Neuronal stem cell (in vitro differentiated cells): ENCODE measurements at regions not wholly inside any gene's neighbourhood (a gene's known extent, or its start where the extent isn't known, plus 50 kb on each side); places are given as distances from the start of the nearest gene placed in this dataset.

Source experiments
- DNase-seq: peaks from one replicate; pipeline ENCODE4 v3.0.0-alpha.2; 2013; ENCODE audit warnings: low spot score
- H2AFZ ChIP-seq: one replicate; pipeline ENCODE4 v1.6.1; 2013; ENCODE audit warnings: mild to moderate bottlenecking, low read length, inconsistent platforms
- H2AK5ac ChIP-seq: 2 replicates; pipeline ENCODE4 v1.6.1; 2013; ENCODE audit warnings: low read depth, mild to moderate bottlenecking, inconsistent platforms, low read length, moderate library complexity, mixed read lengths
- H2BK120ac ChIP-seq: 2 replicates; pipeline ENCODE4 v1.6.1; 2013; ENCODE audit warnings: low read depth, mild to moderate bottlenecking, inconsistent platforms, low read length, moderate library complexity, mixed read lengths
- H2BK12ac ChIP-seq: one replicate; pipeline ENCODE4 v1.6.1; 2013; ENCODE audit warnings: low read length, inconsistent platforms
- H2BK15ac ChIP-seq: 2 replicates; pipeline ENCODE4 v1.6.1; 2013; ENCODE audit warnings: mild to moderate bottlenecking, low read length, inconsistent platforms, mixed read lengths
- H2BK5ac ChIP-seq: one replicate; pipeline ENCODE4 v1.6.1; 2013; ENCODE audit warnings: inconsistent platforms, mild to moderate bottlenecking, low read length, moderate library complexity
- H3K14ac ChIP-seq: one replicate; pipeline ENCODE4 v1.6.1; 2013; ENCODE audit warnings: low read length, inconsistent platforms
- H3K18ac ChIP-seq: 2 replicates; pipeline ENCODE4 v1.6.1; 2013; ENCODE audit warnings: low read length, inconsistent platforms
- H3K23ac ChIP-seq: 2 replicates; pipeline ENCODE4 v1.6.1; 2013; ENCODE audit warnings: low read depth, mild to moderate bottlenecking, mixed read lengths, low read length, inconsistent platforms; ENCODE audit not compliant: poor library complexity
- H3K27ac ChIP-seq: replicated peaks from 3 replicates; pipeline ENCODE4 v1.5.1; 2013; ENCODE audit warnings: low read length, inconsistent platforms
- H3K27me3 ChIP-seq, 3 experiments: 2 replicates each; pipeline ENCODE4 v1.6.1; 2013; ENCODE audit warnings: low read length in 3 of 3, mild to moderate bottlenecking in 2 of 3, inconsistent platforms in 1 of 3, low read depth in 1 of 3, mixed read lengths in 1 of 3, moderate library complexity in 1 of 3; ENCODE audit not compliant: control insufficient read depth in 3 of 3, insufficient read depth in 3 of 3
- H3K36me3 ChIP-seq, 2 donors: replicated peaks in 1 of 2; 2 replicates each; pipeline ENCODE4 v1.6.1; 2013; ENCODE audit warnings: low read length in 2 of 2; ENCODE audit not compliant: control insufficient read depth in 2 of 2, insufficient read depth in 2 of 2
- H3K4ac ChIP-seq: 2 replicates; pipeline ENCODE4 v1.6.1; 2013; ENCODE audit warnings: inconsistent platforms, mild to moderate bottlenecking, low read length, moderate library complexity
- H3K4me1 ChIP-seq, 2 donors: 1 replicate in 1 of 2; 2 replicates in 1 of 2; pipeline ENCODE4 v1.6.1; 2013; ENCODE audit warnings: low read length in 2 of 2, low read depth in 1 of 2; ENCODE audit not compliant: control insufficient read depth in 2 of 2, insufficient read depth in 1 of 2
- H3K4me2 ChIP-seq: one replicate; pipeline ENCODE4 v1.6.1; 2013; ENCODE audit warnings: mild to moderate bottlenecking, low read length, inconsistent platforms; ENCODE audit not compliant: insufficient read depth, poor library complexity, severe bottlenecking
- H3K4me3 ChIP-seq, 2 donors: 2 replicates each; pipeline ENCODE4 v1.5.1; 2013; ENCODE audit warnings: low read length in 2 of 2, mild to moderate bottlenecking in 2 of 2, inconsistent platforms in 1 of 2, moderate library complexity in 1 of 2
- H3K79me1 ChIP-seq: one replicate; pipeline ENCODE4 v1.6.1; 2013; ENCODE audit warnings: low read depth, mild to moderate bottlenecking, inconsistent platforms, low read length, moderate library complexity
- H3K9ac ChIP-seq: one replicate; pipeline ENCODE4 v1.6.1; 2013; ENCODE audit warnings: mild to moderate bottlenecking, low read depth, low read length, inconsistent platforms; ENCODE audit not compliant: poor library complexity
- H3K9me3 ChIP-seq, 2 donors: replicated peaks in 1 of 2; 2 replicates each; pipeline versions ENCODE3 to v1.6.1; 2013; ENCODE audit warnings: low read length in 2 of 2, mild to moderate bottlenecking in 2 of 2, inconsistent platforms in 1 of 2, low read depth in 1 of 2, mixed read lengths in 1 of 2, moderate library complexity in 1 of 2; ENCODE audit not compliant: control insufficient read depth in 2 of 2, insufficient read depth in 1 of 2
- H4K8ac ChIP-seq: one replicate; pipeline ENCODE4 v1.6.1; 2013; ENCODE audit warnings: low read depth, mild to moderate bottlenecking, inconsistent platforms, low read length, moderate library complexity
- H4K91ac ChIP-seq: one replicate; pipeline ENCODE4 v1.6.1; 2013; ENCODE audit warnings: low read length, low read depth, mild to moderate bottlenecking, inconsistent platforms; ENCODE audit not compliant: poor library complexity
- WGBS, 2 donors: extraction: QIAGEN DNeasy Blood & Tissue Kit; methylation state at CpG; one replicate each; pipeline ENCODE4 v1.1.7; 2013; ENCODE audit warnings: missing lambda C conversion rate in 2 of 2, mixed read lengths in 1 of 2; ENCODE audit not compliant: insufficient read length in 2 of 2, insufficient replicate concordance in 1 of 2; ENCODE audit errors: extremely low coverage in 2 of 2; 5-methylcytosine and 5-hydroxymethylcytosine counted together

DNA sequence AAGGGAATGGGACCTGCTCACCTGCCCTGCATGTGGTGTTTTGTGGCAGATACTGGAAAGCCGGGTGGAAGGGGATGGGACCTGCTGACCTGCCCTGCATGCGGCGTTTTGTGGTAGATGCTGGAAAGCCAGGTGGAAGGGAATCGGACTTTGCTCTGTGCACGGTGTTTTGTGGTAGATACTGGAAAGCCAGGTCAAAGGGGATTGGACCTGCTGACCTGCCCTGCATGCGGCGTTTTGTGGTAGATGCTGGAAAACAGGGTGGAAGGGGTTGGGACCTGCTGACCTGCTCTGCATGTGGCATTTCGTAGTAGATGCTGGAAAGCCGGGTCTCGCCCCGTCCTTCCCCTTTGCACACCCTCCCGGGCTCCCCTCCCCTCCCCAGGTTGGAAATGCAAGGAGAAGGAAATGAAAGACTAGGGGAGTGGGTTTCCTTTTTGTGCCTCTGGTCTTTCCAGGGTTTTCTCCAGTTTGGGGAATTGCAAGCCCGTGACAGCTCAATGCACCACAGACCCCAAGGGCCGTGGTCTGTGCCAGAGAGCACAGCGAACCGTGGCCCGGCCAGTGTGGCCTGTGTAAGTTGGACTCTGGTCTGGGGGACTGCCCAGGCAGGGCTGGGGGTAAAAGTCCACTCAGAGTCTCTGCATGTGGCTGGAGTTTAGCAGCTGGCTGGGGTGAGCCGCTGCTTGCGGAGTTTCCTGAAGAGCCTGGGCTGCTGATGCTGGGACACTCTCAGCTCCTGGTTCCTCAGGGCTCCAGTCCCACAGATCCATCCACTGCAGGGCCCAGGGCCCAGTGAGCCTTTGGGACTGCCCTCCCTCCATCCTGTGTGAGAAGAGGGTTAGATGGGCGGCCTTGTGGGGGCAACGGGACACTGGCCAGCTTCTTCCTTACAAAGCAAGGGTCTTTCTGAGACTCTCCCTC lies 105.5 kb downstream of the CRYAA start:
- Histone ChIP-seq H3K79me1 (no peaks in the 10 kb centered on the region), H2AK5ac (peak overlapping the region; percentile 76), H3K36me3 (no peaks in the 10 kb centered on the region), H3K4ac (no peak overlapping the region), H3K9ac (peak overlapping the region; percentile 6), H3K14ac (no peak overlapping the region), H2AFZ (no peak overlapping the region), H2BK12ac (no peak overlapping the region), H4K8ac (no peak overlapping the region), H2BK120ac (no peak overlapping the region), H3K4me2 (no peak overlapping the region), H3K23ac (no peak overlapping the region), H2BK5ac (no peak overlapping the region), H3K27me3 (peaks cover 0 to 29% (median 2%) of the 10 kb centered on the region in 3 experiments), H4K91ac (no peak overlapping the region), H3K9me3 (no peaks in the 10 kb centered on the region), H3K18ac (no peak overlapping the region), H3K4me1 (peaks cover 5 to 24% of the 10 kb centered on the region in 2 donors), H3K27ac (no peak overlapping the region), H2BK15ac (no peak overlapping the region), H3K4me3 (no peak overlapping the region)
- WGBS, 2 donors = no CpG with 5 or more reads among the region's 21 CpGs
- no peak for DNase-seq

DNA sequence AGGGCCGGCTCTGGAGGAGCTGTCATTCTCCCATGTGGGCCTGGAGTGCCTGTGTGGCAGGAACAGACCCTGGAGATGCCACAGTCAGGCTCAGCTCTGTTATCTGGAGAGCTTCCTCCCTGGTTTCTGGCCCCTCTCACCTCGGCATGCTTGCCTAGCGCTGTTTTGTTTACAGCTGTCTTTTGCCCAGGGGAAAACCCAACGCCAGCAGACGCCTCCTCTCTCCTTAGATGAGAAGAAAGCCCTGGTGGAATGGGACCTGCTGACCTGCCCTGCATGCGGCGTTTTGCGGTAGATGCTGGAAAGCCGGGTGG lies 104.9 kb downstream of the CRYAA start:
- Histone ChIP-seq H3K14ac (no peak overlapping the region), H2BK120ac (no peak overlapping the region), H3K18ac (peak overlapping the region; percentile 58), H4K8ac (no peak overlapping the region), H3K4me2 (no peak overlapping the region), H3K4me3 (no peak overlapping the region), H3K9me3 (no peaks in the 10 kb centered on the region), H2BK5ac (no peak overlapping the region), H4K91ac (no peak overlapping the region), H2BK15ac (peak overlapping the region; percentile 13), H3K9ac (no peak overlapping the region), H3K23ac (no peak overlapping the region), H3K27ac (no peak overlapping the region), H2AFZ (no peak overlapping the region), H3K27me3 (peaks cover 0 to 29% (median 2%) of the 10 kb centered on the region in 3 experiments), H2AK5ac (peak overlapping the region; percentile 44), H3K4ac (no peak overlapping the region), H2BK12ac (no peak overlapping the region), H3K4me1 (peaks cover 5 to 21% of the 10 kb centered on the region in 2 donors), H3K79me1 (no peaks in the 10 kb centered on the region), H3K36me3 (no peaks in the 10 kb centered on the region)
- WGBS, 2 donors = no CpG with 5 or more reads among the region's 9 CpGs
- no peak for DNase-seq

DNA sequence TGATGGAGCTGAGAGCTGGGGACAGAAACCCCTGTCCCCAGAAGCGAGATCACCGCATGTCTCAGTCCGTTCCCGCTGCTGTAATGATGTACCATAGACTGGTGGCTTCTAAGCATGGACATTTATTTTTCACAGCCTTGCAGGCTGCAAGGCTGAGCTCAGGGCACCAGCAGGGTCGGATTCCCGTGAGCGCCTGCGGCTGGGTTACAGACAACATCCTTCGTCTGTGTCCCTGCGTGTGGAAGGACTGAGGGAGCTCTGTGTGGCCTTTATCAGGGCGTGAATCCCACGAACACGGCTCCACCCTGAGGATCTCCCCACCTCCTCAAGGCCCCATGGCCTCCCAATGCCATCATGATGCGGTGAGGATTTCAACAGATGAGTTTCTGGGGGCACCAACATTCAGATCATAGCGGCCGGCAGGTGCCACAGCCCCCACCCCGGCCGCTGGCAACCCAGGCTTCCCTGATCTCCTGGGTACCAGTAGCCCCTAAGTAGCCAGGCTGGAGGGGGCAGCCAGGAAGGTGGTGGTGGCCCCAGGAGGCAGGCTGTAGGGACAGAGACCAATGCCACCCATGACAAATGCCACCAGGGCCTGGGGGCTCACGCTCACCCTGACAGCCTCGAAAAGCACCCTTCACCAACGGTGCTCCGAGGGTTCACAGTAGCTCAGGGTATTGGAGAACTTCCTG lies 104.4 kb downstream of the CRYAA start:
- Histone ChIP-seq H3K27me3 (peaks cover 0 to 29% (median 2%) of the 10 kb centered on the region in 3 experiments), H3K4ac (no peak overlapping the region), H3K4me2 (no peak overlapping the region), H3K18ac (peak overlapping the region; percentile 58), H3K9ac (no peak overlapping the region), H2BK120ac (no peak overlapping the region), H3K27ac (no peak overlapping the region), H3K79me1 (no peaks in the 10 kb centered on the region), H3K36me3 (no peaks in the 10 kb centered on the region), H4K91ac (no peak overlapping the region), H3K23ac (no peak overlapping the region), H3K9me3 (no peaks in the 10 kb centered on the region), H3K4me3 (no peak overlapping the region), H2BK12ac (no peak overlapping the region), H4K8ac (no peak overlapping the region), H2AFZ (no peak overlapping the region), H2BK5ac (no peak overlapping the region), H3K14ac (no peak overlapping the region), H3K4me1 (peaks cover 5 to 16% of the 10 kb centered on the region in 2 donors), H2BK15ac (peak overlapping the region; percentile 13), H2AK5ac (peak overlapping the region; percentile 44)
- WGBS, 2 donors = no CpG with 5 or more reads among the region's 22 CpGs
- no peak for DNase-seq

DNA sequence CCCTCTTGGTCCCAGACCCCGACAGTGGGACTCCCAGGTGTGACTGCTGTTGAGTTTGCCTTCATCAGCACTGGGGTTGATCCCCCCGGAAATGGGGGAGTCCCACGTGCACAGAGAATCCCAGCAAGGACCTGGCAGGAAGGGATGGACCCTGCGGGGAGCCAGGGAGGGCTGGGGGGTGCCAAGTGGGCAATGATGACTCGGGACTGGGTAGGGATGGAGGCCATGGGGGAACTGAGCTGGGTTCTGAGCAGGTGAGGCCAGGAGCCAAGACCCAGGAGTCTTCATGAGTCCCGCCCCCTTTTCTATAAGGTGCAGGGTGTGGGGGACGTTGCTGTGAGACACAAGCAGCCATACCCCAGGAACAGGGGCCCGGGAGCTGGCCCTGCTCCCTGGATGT lies 103.8 kb downstream of the CRYAA start:
- Histone ChIP-seq H3K27me3 (peaks cover 0 to 26% (median 2%) of the 10 kb centered on the region in 3 experiments), H4K91ac (no peak overlapping the region), H2AK5ac (no peak overlapping the region), H3K4me3 (no peak overlapping the region), H2BK12ac (no peak overlapping the region), H2BK5ac (no peak overlapping the region), H3K9me3 (no peaks in the 10 kb centered on the region), H3K4me2 (no peak overlapping the region), H2BK15ac (no peak overlapping the region), H3K27ac (no peak overlapping the region), H3K36me3 (no peaks in the 10 kb centered on the region), H2AFZ (no peak overlapping the region), H2BK120ac (no peak overlapping the region), H3K18ac (no peak overlapping the region), H3K9ac (no peak overlapping the region), H3K4ac (no peak overlapping the region), H3K23ac (no peak overlapping the region), H3K4me1 (peaks cover 5 to 11% of the 10 kb centered on the region in 2 donors), H3K79me1 (no peaks in the 10 kb centered on the region), H3K14ac (peak overlapping the region; percentile 3), H4K8ac (no peak overlapping the region)
- DNase-seq = no peak
- no CpG with 5 or more reads among the region's 8 CpGs for WGBS, 2 donors
